OCI-LY7 (cell line): ENCODE measurements at regions not wholly inside any gene's neighbourhood (a gene's known extent, or its start where the extent isn't known, plus 50 kb on each side); places are given as distances from the start of the nearest gene placed in this dataset.

Experiments
- CTCF ChIP-seq: fragments of 200-600 bp; sonication (generic); conservative IDR thresholded peaks from 2 replicates; pipeline ENCODE4 v1.5.1; 2014; ENCODE audit warnings: mild to moderate bottlenecking, antibody characterized with exemption, low read length, moderate library complexity, mixed read lengths
- EZH2phosphoT487 ChIP-seq: fragments of 200-600 bp; sonication (generic); IDR thresholded peaks from 2 replicates; pipeline ENCODE4 v1.6.1; 2018; ENCODE audit warnings: low read depth, borderline replicate concordance, mild to moderate bottlenecking, mixed run types, antibody characterized with exemption, low read length, moderate library complexity, mixed read lengths

- TF ChIP-seq CTCF (no peak), EZH2phosphoT487 (no peak)
Measured at GRCh38 chr13:90700340-90700739, 647.1 kb upstream of the MIR17HG start.
